ENCODE measurements at regions not wholly inside any gene's neighbourhood (a gene's known extent, or its start where the extent isn't known, plus 50 kb on each side); places are given as distances from the start of the nearest gene placed in this dataset.

DNA sequence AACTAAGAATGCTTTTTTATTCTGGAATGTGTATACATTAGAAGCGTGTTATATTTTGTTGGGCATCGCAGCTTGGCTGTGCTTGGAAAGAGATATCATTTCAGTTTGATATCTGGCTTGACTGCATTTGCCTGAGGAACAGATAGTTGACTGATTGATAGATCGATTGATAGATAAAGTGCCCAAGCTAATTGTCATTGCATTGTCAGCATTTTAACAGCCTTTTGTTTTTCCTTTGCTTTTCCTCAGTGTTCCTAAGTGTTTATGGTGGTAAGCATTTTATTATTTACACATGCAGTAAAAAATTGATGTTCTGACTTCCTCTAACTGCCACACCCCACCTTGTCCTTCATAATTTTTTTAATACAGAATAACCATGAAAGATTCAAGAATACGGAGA, 180.9 kb upstream of the GRIK2 start:
- no peak for DNase-seq (ENCODE audit: low read depth)

DNA sequence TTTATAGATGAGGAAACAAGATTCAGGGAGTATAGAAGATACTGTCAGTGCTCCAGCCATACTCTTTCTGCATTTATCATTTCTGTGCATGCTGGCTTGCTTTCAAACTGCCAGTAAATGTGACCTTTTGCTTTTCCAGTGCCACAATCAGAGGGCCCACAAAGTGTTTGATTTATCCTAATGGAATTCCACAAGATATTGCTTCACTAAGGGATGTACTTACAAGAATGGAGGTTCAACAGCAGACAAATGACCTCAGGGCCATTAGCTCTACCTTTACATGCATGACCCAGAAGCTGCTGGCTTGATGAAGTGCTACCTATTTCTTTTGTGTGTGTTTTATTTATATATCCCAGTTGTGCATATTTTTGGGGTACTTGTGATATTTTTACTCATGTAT, 171.5 kb upstream of the GRIK2 start:
- no peak for DNase-seq (ENCODE audit: low read depth)

DNA sequence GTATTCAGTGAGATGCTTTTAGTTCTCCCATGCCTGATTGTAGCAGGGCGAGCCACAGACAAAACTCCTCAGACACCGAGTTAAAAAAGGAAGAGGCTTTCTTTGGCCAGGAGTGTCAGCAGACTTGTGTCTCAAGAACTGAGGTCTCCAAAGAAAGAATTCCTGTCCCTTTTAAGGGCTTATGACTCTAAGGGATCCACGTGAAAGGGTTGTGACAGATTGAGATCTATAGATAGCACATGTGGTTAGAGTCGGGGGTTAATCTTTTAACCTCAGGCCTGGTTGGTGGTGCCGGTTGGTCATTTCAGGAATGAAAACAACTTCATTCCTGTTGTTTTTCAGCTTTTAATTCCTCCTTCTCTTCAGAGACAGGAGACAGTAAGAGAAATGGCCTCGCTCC, 168.8 kb upstream of the GRIK2 start:
- no peak for DNase-seq (ENCODE audit: low read depth)

GRCh38 chr6:101226677-101227135, 166.8 kb upstream of the GRIK2 start:
- DNase-seq (ENCODE audit: low read depth) = no peak

DNA sequence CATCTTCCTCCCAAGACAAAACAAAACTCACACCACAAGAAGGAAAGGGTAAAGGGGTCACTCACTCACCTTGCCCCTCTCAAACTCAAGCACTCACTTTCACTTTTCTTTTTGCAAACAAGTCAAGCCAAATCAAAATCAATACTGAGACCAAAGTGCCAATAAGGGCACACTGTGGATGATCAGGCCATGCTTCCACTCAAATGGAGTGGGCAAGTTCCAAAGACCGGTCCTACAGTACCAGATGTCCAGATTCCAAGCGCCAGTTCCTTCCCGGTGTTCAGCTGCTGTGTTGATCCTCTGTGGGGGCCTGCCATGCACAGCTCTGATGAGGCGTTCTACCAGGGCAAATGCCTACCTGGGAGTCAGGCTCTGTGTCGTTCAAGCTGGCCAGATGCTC, 162.6 kb upstream of the GRIK2 start:
- DNase-seq (ENCODE audit: low read depth) = no peak

DNA sequence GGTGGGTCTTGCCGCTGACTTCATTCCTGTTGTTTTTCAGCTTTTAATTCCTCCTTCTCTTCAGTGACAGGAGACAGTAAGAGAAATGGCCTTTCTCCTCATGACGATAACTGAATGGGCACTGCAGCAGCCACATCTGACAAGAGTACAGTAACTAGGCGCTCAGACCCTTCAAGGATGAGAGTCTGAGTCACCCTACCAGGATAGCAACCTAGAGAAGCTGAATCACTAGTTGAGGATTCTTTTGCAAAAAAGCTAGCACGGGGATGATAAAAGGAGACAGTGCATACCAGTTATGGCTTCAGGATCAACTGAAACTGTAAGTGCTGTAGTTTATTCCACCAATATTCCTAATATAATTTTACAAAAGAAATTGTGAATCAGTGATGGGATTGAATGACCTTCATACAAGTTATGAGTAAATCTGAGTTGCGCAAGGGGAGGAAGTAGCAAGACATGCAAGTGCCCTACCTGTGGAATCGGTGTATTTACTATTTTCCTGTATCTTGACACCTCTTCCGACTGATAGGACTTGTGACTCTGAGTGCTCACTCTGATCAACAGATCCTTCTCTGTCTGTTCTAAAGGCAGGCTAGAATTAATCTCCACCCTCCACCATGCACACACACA, 161.8 kb upstream of the GRIK2 start:
- no peak for DNase-seq (ENCODE audit: low read depth)

- DNase-seq (ENCODE audit: low read depth) = no peak
Observed at GRCh38 chr6:101232961-101233360, 160.5 kb upstream of the GRIK2 start.

DNA sequence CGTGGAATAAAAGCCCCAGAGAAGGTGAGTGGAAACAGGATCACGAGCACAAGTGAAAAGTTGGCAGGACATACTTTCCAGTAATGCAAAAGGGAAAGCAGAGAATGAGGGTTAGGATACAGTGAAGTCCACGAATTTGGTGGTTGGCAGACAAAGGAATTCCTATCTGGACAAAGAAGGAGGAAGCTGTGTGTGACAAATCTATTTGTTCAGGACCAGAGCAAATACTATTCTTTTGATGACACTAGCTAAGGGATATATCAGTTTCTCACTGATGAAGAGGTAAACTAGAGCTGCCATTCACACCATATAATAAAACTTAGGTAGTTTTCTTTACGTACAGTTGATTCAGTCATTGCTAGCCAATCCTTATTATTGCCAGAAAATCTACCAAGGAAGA, 156.8 kb upstream of the GRIK2 start:
- DNase-seq (ENCODE audit: low read depth) = no peak

DNA sequence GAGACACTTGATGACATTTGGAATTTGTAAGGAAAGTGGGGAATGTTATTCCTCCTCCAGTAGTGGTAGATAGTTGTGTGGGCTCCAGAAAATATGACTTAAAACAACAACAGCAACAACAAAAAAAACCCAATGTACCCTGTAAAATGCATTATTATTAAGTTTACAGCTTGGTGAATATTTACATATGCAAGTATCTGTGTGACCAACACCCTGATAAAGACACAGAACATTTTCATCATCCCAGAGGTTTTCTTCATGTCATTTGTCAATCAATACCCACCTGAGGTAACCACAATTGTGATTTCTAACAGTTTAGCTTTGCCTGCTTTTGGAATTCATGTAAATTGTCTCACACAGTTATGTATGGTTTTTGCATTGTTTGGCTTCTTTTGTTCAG, 152.1 kb upstream of the GRIK2 start:
- no peak for DNase-seq (ENCODE audit: low read depth)

GRCh38 chr6:101249470-101249869, 144.0 kb upstream of the GRIK2 start:
- DNase-seq (ENCODE audit: low read depth) = no peak

DNA sequence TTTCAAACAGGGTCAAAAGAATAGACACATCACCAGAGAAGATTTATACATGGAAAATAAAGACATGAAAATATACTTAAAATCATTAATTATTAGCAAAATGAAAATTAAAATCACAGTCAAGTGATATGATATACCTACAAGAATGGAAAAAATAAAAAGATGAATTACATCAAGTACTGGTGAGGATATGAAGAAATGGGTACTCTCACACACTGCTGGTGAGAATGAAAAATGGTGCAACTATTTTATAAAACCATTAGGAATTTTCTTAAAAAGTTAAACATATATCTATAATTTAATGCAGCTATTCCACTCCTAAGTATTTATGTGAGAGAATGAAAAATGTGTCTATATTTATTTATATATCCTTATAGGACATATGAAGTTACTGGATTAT, 136.3 kb upstream of the GRIK2 start:
- no peak for DNase-seq (ENCODE audit: low read depth)

- DNase-seq (ENCODE audit: low read depth) = no peak
Observed at GRCh38 chr6:101259505-101259904, 134.0 kb upstream of the GRIK2 start.

- no peak for DNase-seq (ENCODE audit: low read depth)
Observed at GRCh38 chr6:101263596-101263995, 129.9 kb upstream of the GRIK2 start.

DNA sequence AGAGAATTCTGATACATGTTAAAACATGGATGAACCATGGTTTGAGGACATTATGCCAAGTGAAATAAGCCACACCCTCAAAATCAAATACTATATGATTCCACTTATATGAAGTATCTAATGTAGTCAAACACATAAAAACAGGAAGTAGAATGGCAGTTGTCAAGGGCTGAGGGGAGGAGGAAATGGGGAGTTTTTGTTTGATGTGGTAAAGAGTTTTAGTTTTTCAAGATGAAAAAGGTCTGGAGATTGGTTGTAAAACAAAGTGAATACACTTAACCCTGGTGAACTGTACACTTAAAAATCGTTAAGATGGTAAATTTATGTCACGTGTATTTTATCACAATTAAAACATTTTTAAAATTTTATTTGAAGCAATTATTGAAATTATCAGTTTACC, 127.4 kb upstream of the GRIK2 start:
- no peak for DNase-seq (ENCODE audit: low read depth)

DNA sequence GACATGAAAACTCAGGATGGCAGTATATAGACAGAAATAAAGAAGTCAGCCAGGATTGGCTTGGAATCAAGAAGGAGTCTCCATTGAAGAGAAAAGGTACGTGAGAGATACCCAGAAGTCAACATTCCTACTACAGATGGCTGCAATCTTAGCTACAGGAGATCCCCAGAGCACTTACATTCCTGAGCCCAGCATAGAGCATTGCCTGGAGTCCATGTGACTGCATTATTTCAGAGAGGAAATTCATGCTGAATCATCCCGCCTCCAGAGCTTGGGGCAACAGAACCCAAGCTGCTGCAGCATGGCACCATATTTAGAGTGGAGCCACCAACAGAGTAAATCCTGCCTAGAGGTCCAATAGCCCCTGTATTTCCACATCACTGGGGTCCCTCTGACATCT, 125.0 kb upstream of the GRIK2 start:
- DNase-seq (ENCODE audit: low read depth) = no peak

DNA sequence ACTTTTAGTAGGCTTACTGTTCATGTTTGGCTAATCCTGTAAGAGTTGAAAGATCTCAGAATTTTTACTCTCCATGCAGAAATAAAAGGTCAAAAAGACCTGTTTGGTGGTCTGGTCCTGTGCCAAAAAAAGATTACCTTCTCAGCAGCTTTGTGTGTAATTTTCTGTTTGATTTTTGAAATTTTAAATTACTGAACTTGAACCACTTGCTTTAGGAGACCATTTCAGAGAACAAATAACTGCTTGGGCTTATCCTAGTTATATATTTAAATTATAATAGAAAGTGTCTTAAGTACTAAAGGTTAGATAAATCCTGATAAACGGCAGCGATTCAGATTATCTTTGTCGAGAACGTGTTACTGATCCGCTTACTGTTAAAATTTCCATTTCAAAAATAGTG, 118.3 kb upstream of the GRIK2 start:
- DNase-seq (ENCODE audit: low read depth) = no peak

- no peak for DNase-seq (ENCODE audit: low read depth)
Observed at GRCh38 chr6:101276066-101276465, 117.4 kb upstream of the GRIK2 start.

DNA sequence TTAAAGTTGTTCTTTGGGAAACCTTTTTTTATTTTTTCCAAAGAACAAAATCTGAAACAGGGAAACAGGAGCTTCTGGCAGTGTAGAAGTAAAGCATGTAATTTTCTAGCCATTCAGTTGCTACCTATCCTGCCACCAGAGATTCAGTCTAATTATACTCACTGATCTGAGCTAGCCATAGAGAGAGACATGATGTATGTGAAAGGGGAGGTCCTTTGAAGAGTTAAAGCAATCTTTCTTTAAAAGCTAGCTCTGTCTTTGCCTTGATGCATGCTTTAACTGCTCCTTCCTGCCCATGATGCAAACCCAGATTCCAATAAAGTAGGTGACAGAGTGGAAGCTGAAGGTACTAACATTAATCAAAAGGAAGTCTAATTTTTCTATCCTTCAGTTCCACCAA, 114.1 kb upstream of the GRIK2 start:
- DNase-seq (ENCODE audit: low read depth) = no peak

DNA sequence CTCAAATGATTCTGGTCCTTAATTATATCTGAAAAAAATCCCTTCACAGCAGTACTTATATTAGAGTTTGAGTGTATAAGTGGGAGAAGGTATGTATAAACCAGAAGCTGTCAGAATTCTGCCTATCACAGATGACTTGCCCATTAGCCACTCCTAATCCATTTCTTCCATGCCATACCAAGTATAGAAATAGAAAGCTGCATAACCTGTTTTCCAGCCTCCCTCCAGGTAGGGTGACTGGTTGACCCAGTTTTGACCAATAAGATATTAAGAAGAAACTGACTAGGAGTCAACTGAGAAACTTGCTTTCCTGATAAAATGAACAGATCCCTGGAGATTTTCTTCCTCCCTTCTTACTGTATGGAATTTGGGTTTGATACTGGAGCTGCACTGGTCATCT, 112.2 kb upstream of the GRIK2 start:
- DNase-seq (ENCODE audit: low read depth) = no peak

DNA sequence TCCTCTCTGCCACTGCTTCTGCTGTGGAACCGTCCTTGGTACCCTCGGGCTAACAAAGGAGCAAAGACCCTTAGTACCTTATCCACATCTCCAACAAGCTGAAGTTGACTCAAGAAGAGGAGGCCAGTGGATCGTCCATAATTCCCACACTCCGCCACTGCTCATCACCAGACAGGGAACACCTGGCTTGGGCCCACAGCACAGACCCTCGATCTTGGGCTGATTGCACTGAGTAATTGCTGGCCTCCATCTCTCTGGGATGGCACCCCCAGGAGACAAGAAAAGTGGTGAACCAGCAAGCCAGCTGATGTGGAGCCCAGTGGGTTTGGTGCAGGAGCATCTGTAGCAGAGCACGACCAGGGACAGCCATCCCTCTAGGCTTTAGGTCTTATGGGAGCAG, 109.4 kb upstream of the GRIK2 start:
- no peak for DNase-seq (ENCODE audit: low read depth)

GRCh38 chr6:101286146-101286545, 107.4 kb upstream of the GRIK2 start:
- no peak for DNase-seq (ENCODE audit: low read depth)

DNA sequence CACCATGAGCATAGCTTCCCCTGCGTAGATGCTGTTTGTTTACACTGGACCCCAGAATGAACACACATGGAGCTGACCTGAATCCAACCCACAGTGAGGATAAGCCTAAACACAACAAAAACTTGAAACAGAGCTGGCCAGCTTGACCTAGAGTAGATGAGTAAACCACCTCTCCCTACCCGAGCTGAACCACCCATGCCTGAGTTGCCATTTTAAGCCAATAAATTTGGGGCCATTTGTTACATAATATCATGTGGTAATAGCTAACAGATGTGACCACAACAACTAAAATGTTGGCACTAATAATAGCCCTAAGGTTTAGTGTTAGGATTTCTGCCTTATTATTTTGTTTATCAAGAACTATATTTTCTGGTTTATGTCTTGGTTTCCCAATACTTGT, 103.2 kb upstream of the GRIK2 start:
- no peak for DNase-seq (ENCODE audit: low read depth)

GRCh38 chr6:101294051-101294638, 99.4 kb upstream of the GRIK2 start:
- no peak for DNase-seq (ENCODE audit: low read depth)

- no peak for DNase-seq (ENCODE audit: low read depth)
Observed at GRCh38 chr6:101294676-101295075, 98.8 kb upstream of the GRIK2 start.
